CD14-positive monocyte (primary cell): ENCODE measurements at regions not wholly inside any gene's neighbourhood (a gene's known extent, or its start where the extent isn't known, plus 50 kb on each side); places are given as distances from the start of the nearest gene placed in this dataset.

ENCODE experiments used
- DNase-seq, 3 donors: peaks; one replicate each; pipeline ENCODE4 v3.0.0-alpha.2; 2011 to 2022
- H2AFZ ChIP-seq: 2 replicates; pipeline ENCODE4 v1.6.0; 2012; ENCODE audit warnings: mild to moderate bottlenecking, low read depth, low read length, inconsistent platforms; ENCODE audit not compliant: insufficient read depth, poor library complexity, severe bottlenecking
- H3K27ac ChIP-seq, 2 donors: 1 replicate in 1 of 2; 2 replicates in 1 of 2; pipeline ENCODE4 v1.5.1; 2012 to 2013; ENCODE audit warnings: low read length in 2 of 2, control low read depth in 1 of 2, inconsistent platforms in 1 of 2, low read depth in 1 of 2, mild to moderate bottlenecking in 1 of 2
- H3K27me3 ChIP-seq, 2 donors: one replicate each; pipeline versions ENCODE4 v1.6.0 to v1.6.1; 2011 to 2013; ENCODE audit warnings: low read length in 2 of 2; ENCODE audit not compliant: control insufficient read depth in 2 of 2, insufficient read depth in 2 of 2
- H3K36me3 ChIP-seq, 2 donors: replicated peaks in 1 of 2; 1 replicate in 1 of 2; 2 replicates in 1 of 2; pipeline versions ENCODE4 v1.5.1 to v1.6.1; 2012 to 2013; ENCODE audit warnings: low read length in 2 of 2, control low read depth in 1 of 2, inconsistent platforms in 1 of 2, mild to moderate bottlenecking in 1 of 2; ENCODE audit not compliant: insufficient read depth in 2 of 2, control insufficient read depth in 1 of 2
- H3K4me1 ChIP-seq, 2 donors: 1 replicate in 1 of 2; 2 replicates in 1 of 2; pipeline versions ENCODE4 v1.5.1 to v1.6.1; 2012 to 2013; ENCODE audit warnings: low read length in 2 of 2, control low read depth in 1 of 2, inconsistent platforms in 1 of 2, mild to moderate bottlenecking in 1 of 2, moderate library complexity in 1 of 2; ENCODE audit not compliant: insufficient read depth in 2 of 2, control insufficient read depth in 1 of 2
- H3K4me2 ChIP-seq: replicated peaks from 2 replicates; pipeline ENCODE3; 2012; ENCODE audit warnings: low read length, moderate library complexity, mild to moderate bottlenecking; ENCODE audit not compliant: poor library complexity, severe bottlenecking; ENCODE audit errors: extremely low read depth
- H3K4me3 ChIP-seq, 3 experiments: fragments of 200-600 bp in 1 of 3; sonication (generic) in 1 of 3; replicated peaks in 1 of 3; 1 replicate in 2 of 3; 2 replicates in 1 of 3; pipeline ENCODE4 v1.5.1; 2011 to 2013; ENCODE audit warnings: low read length in 3 of 3, mild to moderate bottlenecking in 3 of 3, control low read depth in 2 of 3, low read depth in 2 of 3, inconsistent platforms in 1 of 3, moderate library complexity in 1 of 3
- H3K79me2 ChIP-seq: 2 replicates; pipeline ENCODE4 v1.6.0; 2012; ENCODE audit warnings: mild to moderate bottlenecking, control low read depth, inconsistent platforms, low read length, moderate library complexity; ENCODE audit not compliant: insufficient read depth
- H3K9ac ChIP-seq: 2 replicates; pipeline ENCODE4 v1.6.0; 2017; ENCODE audit warnings: low read length, mild to moderate bottlenecking; ENCODE audit not compliant: insufficient read depth, poor library complexity, severe bottlenecking
- H3K9me3 ChIP-seq, 2 donors: replicated peaks in 1 of 2; 1 replicate in 1 of 2; 2 replicates in 1 of 2; pipeline versions ENCODE4 v1.5.1 to v1.6.1; 2012 to 2013; ENCODE audit warnings: low read length in 2 of 2, control low read depth in 1 of 2; ENCODE audit not compliant: control insufficient read depth in 1 of 2, insufficient read depth in 1 of 2
- H4K20me1 ChIP-seq: 2 replicates; pipeline ENCODE4 v1.6.0; 2012; ENCODE audit warnings: mild to moderate bottlenecking, low read length, control low read depth, moderate library complexity; ENCODE audit not compliant: insufficient read depth
- H3K27ac Mint-ChIP-seq, 7 donors: one replicate each; pipeline ENCODE4 v1.8.0; 2020; ENCODE audit warnings: mild to moderate bottlenecking in 7 of 7, mixed read lengths in 7 of 7, moderate library complexity in 6 of 7, inconsistent platforms in 2 of 7
- H3K27me3 Mint-ChIP-seq, 3 donors: one replicate each; pipeline ENCODE4 v1.8.0; 2021 to 2022; ENCODE audit warnings: low read depth in 3 of 3, mild to moderate bottlenecking in 3 of 3, mixed read lengths in 3 of 3, moderate library complexity in 3 of 3, inconsistent platforms in 1 of 3
- H3K36me3 Mint-ChIP-seq, 2 donors: one replicate each; pipeline ENCODE4 v1.8.0; 2020; ENCODE audit warnings: mixed read lengths in 2 of 2, inconsistent platforms in 1 of 2, mild to moderate bottlenecking in 1 of 2
- H3K4me1 Mint-ChIP-seq: one replicate; pipeline ENCODE4 v1.8.0; 2020; ENCODE audit warnings: mild to moderate bottlenecking, mixed read lengths
- H3K4me3 Mint-ChIP-seq, 2 donors: one replicate each; pipeline ENCODE4 v1.8.0; 2020; ENCODE audit warnings: mild to moderate bottlenecking in 2 of 2, mixed read lengths in 2 of 2, moderate library complexity in 1 of 2
- H3K9me3 Mint-ChIP-seq, 7 donors: one replicate each; pipeline ENCODE4 v1.8.0; 2020 to 2022; ENCODE audit warnings: mixed read lengths in 7 of 7, mild to moderate bottlenecking in 6 of 7, moderate library complexity in 6 of 7, inconsistent platforms in 2 of 7
- WGBS: methylation state at CpG from one replicate; pipeline ENCODE4 v1.1.5; 2013; ENCODE audit warnings: missing lambda C conversion rate; ENCODE audit not compliant: insufficient coverage; 5-methylcytosine and 5-hydroxymethylcytosine counted together
- intact Hi-C, 2 donors: fragments of 100-400 bp; cut with micrococcal nuclease; formaldehyde crosslinking; loops; one replicate each; pipeline versions ENCODE4 v1.15.0 to v1.15.1; 2023
- TF ChIP-seq, protein P1 (sequence below): fragments of 200-600 bp; IDR thresholded peaks from one replicate; pipeline ENCODE4 v1.8.0; 2022; ENCODE audit warnings: antibody characterized with exemption, mild to moderate bottlenecking

DNA sequence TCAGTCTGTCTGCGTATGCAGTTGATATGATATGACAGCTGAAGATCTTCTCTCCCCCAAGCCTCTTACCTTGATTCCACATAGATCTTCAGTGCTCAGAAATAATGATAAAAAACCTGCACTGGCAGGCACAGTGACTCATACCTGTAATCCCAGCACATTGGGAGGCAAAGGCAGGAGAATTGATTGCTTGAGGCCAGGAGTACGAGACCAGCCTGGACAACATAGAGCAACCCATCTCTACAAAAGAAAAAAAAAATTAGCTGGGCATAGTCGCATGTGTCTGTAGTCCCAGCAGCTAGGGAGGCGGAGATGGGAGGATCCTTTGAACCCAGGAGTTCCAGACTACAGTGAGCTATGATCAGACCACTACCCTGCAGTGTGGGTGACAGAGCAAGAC lies 551.0 kb upstream of the MIR17HG start:
- Mint-ChIP-seq H3K9me3 (peaks cover 0 to 2% (median 0%) of the 10 kb centered on the region in 7 donors), H3K36me3 (no peaks in the 10 kb centered on the region), H3K27me3 (no peaks in the 10 kb centered on the region), H3K4me3 (no peak overlapping the region), H3K27ac (no peak overlapping the region), H3K4me1 (peaks cover 32% of the 10 kb centered on the region)
- H3K4me2 ChIP-seq, result no peak overlapping the region
- H3K27me3 ChIP-seq, result no peaks in the 10 kb centered on the region
- H3K4me1 ChIP-seq, result peaks cover 28 to 34% of the 10 kb centered on the region in 2 donors
- no peaks in the 10 kb centered on the region for H3K36me3 ChIP-seq
- no peaks in the 10 kb centered on the region for H4K20me1 ChIP-seq
- DNase-seq, result no peak
- intact Hi-C loops, result no loop called here
- no peaks in the 10 kb centered on the region for H3K9me3 ChIP-seq
- H3K9ac ChIP-seq, result no peak overlapping the region
- H3K79me2 ChIP-seq, result no peaks in the 10 kb centered on the region
- no CpG with 5 or more reads among the region's 4 CpGs for WGBS
- no peak overlapping the region for H3K27ac ChIP-seq
- no peak overlapping the region for H2AFZ ChIP-seq
- TF ChIP-seq, protein P1, sequence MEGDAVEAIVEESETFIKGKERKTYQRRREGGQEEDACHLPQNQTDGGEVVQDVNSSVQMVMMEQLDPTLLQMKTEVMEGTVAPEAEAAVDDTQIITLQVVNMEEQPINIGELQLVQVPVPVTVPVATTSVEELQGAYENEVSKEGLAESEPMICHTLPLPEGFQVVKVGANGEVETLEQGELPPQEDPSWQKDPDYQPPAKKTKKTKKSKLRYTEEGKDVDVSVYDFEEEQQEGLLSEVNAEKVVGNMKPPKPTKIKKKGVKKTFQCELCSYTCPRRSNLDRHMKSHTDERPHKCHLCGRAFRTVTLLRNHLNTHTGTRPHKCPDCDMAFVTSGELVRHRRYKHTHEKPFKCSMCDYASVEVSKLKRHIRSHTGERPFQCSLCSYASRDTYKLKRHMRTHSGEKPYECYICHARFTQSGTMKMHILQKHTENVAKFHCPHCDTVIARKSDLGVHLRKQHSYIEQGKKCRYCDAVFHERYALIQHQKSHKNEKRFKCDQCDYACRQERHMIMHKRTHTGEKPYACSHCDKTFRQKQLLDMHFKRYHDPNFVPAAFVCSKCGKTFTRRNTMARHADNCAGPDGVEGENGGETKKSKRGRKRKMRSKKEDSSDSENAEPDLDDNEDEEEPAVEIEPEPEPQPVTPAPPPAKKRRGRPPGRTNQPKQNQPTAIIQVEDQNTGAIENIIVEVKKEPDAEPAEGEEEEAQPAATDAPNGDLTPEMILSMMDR, result no peak
- no peak overlapping the region for H3K4me3 ChIP-seq

DNA sequence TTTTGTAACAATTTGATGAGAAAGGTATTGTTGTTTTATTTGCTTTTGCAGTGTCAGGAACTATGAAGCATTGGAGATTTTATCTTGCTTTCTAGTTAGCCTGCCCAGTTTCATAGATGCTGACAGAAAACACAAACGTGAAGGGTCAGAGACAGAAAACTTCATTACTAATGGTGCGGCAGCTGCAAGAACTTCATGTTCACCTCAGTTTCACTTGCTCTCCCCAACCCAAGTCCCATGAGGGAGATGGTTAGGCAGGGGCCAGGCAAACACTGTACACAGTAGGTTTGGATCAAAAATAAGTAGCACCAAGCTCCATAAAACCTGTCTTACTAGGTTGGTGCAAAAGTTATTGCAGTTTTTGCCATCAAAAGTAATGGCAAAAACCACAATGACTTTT lies 550.2 kb upstream of the MIR17HG start:
- intact Hi-C loops, result no loop called here
- no peak for DNase-seq
- Histone ChIP-seq H2AFZ (peak overlapping the region; percentile 0), H4K20me1 (no peaks in the 10 kb centered on the region), H3K36me3 (no peaks in the 10 kb centered on the region), H3K4me3 (no peak overlapping the region), H3K9me3 (no peaks in the 10 kb centered on the region), H3K27me3 (no peaks in the 10 kb centered on the region), H3K27ac (no peak overlapping the region), H3K9ac (no peak overlapping the region), H3K4me2 (no peak overlapping the region), H3K79me2 (no peaks in the 10 kb centered on the region), H3K4me1 (peaks cover 28 to 34% of the 10 kb centered on the region in 2 donors)
- 67% methylated on average over 1 of the region's 2 CpGs for WGBS
- Mint-ChIP-seq H3K4me1 (peaks cover 32% of the 10 kb centered on the region), H3K4me3 (no peak overlapping the region), H3K27ac (no peak overlapping the region), H3K27me3 (no peaks in the 10 kb centered on the region), H3K36me3 (no peaks in the 10 kb centered on the region), H3K9me3 (peaks cover 0 to 2% (median 0%) of the 10 kb centered on the region in 7 donors)
- TF ChIP-seq, protein P1, result no peak
